OCI-LY3 (cell line): ENCODE measurements at regions not wholly inside any gene's neighbourhood (a gene's known extent, or its start where the extent isn't known, plus 50 kb on each side); places are given as distances from the start of the nearest gene placed in this dataset.

Source experiments
- EZH2phosphoT487 ChIP-seq: fragments of 200-600 bp; shearing (Covaris generic); IDR thresholded peaks from 2 replicates; pipeline ENCODE4 v1.6.1; 2018; ENCODE audit warnings: antibody characterized with exemption, mixed run types, low read depth
- TF ChIP-seq, protein P1 (sequence below): fragments of 200-600, 300-600 bp; sonication (generic); IDR thresholded peaks from 2 replicates; pipeline ENCODE4 v1.5.1; 2014; ENCODE audit warnings: antibody characterized with exemption, low read length, low read depth

GRCh38 chr4:120238277-120238973 lies 171.8 kb upstream of the MAD2L1 start:
- TF ChIP-seq, protein P1, sequence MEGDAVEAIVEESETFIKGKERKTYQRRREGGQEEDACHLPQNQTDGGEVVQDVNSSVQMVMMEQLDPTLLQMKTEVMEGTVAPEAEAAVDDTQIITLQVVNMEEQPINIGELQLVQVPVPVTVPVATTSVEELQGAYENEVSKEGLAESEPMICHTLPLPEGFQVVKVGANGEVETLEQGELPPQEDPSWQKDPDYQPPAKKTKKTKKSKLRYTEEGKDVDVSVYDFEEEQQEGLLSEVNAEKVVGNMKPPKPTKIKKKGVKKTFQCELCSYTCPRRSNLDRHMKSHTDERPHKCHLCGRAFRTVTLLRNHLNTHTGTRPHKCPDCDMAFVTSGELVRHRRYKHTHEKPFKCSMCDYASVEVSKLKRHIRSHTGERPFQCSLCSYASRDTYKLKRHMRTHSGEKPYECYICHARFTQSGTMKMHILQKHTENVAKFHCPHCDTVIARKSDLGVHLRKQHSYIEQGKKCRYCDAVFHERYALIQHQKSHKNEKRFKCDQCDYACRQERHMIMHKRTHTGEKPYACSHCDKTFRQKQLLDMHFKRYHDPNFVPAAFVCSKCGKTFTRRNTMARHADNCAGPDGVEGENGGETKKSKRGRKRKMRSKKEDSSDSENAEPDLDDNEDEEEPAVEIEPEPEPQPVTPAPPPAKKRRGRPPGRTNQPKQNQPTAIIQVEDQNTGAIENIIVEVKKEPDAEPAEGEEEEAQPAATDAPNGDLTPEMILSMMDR = no peak
- no peak for TF ChIP-seq EZH2phosphoT487
